Activated naive CD8-positive, alpha-beta T cell treated with anti-CD3 and anti-CD28 coated beads, Interleukin-2, amount 50 U/mL, for 16 hours (primary cell): ENCODE measurements at regions not wholly inside any gene's neighbourhood (a gene's known extent, or its start where the extent isn't known, plus 50 kb on each side); places are given as distances from the start of the nearest gene placed in this dataset.
"Not testable (repeated sequence)": the region's sequence is repeated elsewhere in the genome, so short reads cannot be mapped to it uniquely, and the experiment has no call there.

ENCODE experiments used
- DNase-seq: peaks from one replicate; pipeline ENCODE4 v3.0.0-alpha.2; 2020; ENCODE audit warnings: low read depth, low spot score

DNA sequence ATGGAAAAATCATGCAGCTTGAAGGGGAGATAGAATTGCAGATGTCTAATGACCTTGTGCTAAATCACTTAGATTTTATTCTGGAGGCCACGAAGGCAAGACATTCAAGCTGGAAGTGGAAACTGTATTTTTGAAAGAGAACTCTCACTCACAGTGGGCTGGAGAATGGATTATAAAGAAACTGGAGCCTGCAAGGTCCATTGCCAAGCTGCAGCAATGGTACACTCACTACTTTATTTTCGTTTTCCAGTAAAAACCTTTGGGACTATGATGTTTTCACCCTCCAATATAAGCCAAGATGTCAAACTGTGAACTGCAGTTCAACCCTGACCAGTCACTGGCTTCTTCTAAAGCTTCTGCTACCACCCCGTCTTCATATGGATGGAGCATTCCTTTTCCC is 62.0 kb downstream of the SKIDA1 start:
- no peak for DNase-seq

DNA sequence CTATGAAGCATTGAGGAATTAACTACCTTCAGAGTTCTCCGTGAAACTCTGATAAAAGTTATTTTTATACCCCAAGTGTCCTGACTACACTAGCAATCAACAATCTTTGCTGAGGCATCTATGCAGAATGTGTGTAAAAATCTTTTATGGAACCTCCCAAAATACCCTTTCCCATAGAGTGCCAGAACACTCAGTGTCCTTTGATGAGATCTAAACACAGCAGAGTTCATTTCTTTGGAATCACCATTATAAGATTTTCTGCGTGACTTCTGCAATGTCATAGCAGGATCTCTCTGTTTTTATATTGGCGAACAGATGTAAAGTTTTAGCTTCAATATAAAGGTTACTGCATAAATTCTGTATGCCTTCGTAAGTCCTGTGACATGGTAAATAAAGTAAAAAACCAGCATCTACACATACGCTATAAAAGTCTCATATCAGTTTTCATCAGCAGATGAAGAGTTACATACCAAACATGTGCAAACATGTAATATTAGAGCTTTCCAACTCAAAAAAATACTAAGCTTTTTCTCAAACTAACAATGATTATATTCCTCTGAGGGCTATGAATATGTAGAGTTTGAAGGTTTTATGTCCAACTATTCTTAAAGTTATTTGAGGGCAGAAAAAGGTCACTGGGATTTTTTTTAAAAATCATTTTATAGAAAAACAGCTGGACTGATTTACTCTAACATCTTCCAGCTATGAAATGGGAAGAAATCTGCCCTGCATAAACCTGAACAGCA is 67.2 kb downstream of the SKIDA1 start:
- DNase-seq: no peak

DNA sequence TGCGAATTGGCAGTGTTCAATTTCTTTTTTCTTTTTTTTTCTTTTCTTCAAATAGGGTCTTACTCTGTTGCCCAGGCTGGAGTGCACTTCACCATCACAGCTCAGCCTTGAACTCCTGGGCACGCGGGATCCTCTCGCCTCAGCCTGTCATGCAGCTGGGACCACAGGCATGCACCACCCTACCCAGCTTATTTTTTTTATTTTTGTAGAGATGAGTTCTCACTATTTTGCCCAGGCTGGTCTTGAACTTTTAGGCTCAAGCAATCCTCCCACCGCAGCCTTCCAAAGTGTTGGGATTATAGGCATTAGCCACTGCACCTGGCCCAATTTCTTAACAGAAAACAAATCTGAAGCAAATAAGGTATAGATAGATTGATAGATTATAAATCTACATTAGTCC is 69.3 kb downstream of the SKIDA1 start:
- DNase-seq: no peak

DNA sequence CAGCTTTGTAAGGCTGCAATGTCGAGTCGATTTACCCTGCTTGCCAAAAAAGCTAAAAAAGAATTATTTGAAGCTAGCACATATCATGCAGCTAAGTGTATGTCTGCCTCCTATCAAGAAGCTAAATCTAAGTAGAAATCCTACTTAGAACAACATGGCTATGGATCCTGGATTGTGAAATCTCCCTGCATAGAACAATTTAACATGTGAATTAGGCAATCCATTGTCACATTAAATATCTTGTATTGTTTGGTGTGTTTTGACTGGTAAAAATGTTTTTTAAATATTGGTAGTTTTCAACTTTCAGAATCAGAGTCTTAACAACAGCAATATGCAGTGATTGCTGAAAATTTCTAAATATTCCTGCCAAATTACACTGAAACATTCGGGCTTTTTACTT is 73.3 kb downstream of the SKIDA1 start:
- no peak for DNase-seq

DNA sequence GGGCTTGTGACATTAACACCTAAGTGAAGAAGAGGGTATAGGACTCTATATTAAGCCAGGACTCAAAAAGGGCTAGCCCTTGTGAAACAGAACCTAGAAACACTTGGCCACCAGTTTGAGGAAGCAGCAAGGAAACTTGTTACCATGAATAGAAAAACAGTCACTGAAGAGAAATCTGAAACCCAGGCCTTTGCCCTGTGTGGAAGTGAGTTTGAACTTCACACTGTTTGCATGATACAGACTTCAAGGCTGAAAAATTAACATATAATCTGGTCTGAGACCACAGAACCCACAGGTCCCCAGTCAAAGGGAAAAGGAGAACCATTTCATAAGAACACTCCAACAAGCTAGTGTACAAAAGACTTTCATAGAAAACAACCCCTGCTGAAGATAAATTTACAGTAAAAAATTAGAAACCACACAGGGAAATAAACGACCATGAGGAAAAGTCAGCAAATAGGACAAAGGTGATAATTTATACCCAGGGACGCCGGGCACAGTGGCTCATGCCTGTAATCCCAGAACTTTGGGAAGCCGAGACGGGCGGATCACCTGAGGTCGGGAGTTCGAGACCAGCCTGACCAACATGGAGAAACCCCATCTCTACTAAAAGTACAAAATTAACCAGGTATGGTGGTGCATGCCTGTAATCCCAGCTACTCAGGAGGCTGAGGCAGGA is 76.1 kb downstream of the SKIDA1 start:
- DNase-seq: no peak

DNA sequence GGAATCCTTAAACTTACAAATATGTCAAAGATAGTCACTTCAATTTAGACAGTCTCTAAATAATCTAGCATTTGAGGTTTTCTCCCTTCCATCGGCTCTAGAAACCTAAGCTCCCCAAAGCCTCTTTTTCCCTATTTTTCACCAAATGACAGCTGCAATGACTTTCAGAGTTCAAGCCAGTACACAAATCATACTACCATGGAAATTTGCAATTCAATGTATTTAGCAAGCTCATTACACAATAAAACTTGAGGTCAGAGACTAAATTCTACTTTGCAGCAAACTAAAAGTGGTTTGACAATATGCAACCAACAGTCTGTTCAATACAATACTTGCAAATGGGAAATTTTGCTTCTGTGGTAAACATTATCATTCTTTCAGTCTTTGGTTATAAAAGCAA is 80.3 kb downstream of the SKIDA1 start:
- no peak for DNase-seq

DNA sequence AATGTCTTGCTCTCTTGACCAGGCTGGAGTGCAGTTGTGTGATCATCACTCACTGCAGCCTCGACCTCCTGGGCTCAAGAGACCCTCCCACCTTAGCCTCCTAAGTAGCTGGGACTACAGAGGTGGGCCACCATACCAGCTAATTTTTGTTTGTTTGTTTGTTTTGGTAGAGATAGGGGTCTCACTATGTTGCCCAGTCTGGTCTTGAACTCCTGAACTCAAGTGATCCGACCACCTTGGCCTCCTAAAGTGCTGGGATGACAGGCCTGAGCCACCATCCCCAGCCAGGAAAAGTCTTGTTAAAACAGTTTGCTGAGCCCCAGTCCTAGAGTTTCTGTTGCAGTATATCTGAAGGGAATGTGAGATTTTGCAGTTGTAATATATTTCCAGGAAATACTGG is 83.9 kb downstream of the SKIDA1 start:
- DNase-seq: no peak

DNA sequence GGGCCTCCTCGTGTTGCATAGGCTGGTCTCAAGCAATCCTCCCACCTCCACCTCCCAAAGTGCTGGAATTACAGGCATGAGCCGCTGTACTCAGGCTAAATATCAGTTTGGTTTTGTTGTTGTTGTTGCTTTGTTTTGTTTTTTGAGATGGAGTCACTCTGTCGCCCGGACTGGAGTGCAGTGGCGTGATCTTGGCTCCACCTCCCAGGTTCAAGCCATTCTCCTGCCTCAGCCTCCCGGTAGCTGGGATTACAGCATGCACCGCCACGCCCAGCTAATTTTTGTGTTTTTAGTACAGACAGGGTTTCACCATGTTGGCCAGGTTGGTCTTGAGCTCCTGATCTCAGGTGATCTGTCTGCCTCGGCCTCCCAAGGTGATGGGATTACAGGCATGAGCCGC is 86.6 kb downstream of the SKIDA1 start:
- DNase-seq: not testable (repeated sequence)

DNA sequence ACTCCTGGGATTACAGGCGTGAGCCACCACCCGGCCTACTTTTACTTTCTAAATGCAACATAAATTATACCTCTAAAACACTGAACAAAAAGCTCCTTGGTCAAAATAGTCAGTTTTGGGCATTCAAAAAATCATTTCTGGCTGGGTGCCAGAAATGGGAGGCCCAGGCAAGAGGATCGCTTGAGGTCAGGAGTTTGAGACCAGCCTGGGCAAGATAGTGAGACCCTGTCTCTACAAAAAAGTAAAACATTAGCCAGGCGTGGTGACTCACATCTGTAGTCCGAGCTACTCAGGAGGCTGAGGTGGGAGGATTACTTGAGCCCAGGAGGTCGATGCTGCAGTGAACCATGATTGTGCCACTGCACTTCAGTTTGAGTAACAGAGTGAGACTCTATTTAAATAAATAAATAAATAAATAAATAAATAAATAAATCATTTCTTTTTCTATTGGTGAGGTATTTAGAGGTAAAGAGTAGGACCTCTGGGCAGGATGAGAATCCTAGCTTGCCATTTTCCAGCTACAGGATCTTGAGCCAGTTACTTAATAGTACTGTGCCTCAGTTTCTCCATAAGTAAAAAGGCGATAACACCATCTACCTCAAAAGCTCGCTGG is 87.6 kb downstream of the SKIDA1 start:
- no peak for DNase-seq

DNA sequence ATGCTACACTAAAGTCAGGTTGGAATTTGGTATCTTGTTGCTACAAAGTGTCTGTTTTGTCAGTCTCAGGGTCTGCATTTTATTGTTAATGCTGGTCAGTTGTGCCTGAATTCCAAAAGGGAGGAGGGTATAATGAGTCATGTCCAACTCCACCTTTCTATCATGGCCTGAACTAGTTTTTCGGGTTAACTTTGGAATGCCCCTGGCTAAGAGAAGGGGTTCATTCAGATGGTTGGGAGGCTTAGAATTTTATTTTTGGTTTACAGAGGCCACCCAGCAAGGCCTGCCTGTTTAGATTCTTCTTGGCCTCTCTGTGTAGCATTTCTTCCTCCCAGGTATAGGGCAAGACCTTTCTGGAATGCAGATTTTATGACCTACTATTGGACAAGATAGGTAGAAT is 93.2 kb downstream of the SKIDA1 start:
- DNase-seq: no peak

DNA sequence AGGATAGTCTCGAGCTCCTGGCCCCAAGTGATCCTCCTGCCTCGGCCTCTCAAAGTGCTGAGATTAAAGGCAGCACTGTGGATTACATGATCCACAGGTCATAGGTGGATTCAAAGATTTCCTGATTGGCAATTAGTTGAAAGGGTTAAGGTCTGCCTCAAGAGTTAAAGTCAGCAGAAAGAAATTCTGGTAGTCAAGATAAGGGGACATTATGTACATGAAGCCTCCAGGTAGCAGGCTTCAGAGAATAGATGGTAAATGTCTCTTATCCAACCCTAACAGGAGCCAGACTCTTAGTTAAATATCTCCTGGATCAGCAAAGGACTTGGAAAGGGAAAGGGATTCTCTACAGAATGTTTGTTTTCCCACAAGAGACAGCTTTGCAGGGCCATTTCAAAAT is 93.7 kb downstream of the SKIDA1 start:
- no peak for DNase-seq

DNA sequence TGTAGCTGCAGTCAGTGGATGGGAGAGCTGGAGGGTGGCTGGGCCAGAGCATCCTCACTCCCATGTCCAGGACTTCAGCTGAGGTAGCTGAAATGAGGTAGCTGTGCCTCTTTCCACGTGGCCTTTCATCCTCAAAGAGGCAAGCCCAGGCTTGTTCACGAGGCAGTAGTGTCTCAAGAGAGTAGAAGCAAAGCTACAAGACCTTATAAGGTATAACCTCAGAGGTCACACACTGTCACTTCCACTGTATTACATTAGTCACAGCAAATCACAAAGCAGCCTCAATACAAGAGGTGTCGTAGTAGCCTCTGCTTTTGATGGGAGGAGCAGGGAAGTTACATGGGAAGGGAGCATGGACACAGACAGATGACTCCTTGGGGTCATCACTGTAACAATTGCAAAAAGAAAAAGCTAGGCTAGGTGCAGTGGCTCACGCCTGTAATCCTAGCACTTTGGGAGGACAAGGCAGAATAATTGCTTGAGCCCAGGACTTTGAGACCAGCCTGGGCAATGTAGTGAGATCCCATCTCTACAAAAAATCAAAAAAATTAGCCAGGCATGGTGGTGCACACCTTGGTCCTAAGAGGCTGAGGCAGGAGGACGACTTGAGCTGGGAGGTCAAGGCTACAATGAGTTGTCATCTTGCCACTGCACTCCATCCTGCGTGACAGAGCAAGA is 97.5 kb downstream of the SKIDA1 start:
- DNase-seq: no peak

DNA sequence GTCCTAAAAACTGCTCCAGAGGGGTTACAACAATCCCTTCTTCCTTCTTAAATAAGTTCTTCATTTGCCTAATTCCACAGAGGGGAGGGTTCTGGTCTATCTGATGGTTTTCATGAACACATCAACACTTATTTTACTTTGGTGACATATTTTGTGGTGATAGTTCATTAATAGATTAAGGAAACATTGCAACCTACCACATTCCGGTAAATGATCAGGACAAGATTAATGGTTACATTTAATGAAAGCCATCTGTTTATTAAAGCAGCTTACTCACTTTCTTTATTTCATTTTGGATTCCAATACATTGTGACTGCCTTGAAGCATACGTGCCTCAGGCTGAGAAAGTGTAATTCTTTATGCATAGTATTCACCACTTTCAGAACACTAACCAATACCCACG is 101.0 kb downstream of the SKIDA1 start:
- no peak for DNase-seq

DNA sequence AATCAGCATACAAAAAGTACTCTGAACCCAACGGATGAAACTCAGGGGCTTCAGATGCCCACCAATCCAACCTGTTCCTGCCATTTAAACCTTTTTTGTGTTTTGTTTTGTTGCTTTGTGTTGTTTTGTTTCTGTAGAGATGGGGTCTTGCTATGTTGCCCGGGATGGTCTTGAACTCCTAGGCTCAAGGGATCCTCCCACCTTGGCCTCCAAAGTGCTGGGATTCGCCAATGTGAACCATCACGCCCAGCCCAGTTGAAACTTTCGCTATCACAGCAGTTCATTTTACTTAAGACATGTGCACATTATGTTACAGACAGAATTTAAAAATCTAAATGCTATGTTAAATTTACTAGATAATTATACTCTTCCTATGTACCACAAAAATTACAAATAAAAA is 101.6 kb downstream of the SKIDA1 start:
- no peak for DNase-seq

DNA sequence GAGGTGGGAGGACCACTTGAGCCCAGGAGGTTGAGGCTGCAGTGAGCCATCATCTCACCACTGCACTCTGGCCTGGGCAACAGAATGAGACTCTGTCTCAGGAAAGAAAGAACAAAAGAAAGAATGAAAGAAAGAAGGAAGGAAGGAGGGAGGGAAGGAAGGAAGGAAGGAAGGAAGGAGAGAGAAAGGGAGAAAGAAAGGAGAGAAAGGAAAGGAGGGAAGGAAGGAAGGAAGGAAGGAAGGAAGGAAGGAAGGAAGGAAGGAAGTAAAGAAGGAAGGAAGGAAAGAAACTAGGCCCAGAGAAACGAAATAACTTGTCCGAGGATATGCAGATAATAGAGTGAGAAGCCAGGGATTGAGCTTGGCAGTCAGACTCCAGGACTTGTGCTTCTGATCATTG is 102.1 kb downstream of the SKIDA1 start:
- no peak for DNase-seq

DNA sequence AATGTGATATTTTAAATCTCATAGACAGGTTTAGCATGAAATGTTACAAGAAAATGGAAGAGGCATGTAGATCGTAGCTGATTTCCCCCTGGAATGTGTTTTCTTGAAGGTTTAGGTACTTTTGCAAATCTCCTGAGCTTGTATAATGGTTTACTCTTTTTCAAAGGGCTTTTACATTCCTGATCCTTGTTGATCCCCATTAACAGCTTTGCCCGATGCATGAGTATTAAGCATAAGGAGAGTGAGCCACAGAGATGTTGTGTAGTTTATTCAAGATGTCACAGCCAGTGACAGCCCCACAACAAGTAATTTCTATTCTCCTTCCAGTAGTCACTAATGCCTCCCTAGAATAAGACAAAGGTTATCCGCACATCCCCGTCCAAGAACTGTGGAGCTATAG is 103.7 kb downstream of the SKIDA1 start:
- DNase-seq: no peak

DNA sequence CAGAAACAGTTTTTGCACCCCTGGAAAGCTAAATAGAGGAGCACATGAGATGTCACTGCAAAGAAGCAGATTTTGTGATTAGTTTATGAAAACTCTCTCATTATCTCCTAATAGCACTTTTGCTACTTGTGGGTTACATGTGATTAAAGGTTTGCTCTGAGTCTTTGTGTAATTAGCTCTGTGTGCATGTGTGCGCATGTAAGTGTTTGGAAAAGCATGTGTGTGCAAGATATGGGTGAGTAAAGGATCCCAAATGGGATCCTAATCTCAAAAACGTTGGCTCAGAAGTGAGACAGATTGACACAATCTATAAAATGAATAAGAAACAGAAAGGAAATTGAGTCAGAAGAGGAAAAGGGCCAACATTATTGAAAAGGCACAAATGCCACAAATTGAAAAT is 104.5 kb downstream of the SKIDA1 start:
- DNase-seq: no peak

DNA sequence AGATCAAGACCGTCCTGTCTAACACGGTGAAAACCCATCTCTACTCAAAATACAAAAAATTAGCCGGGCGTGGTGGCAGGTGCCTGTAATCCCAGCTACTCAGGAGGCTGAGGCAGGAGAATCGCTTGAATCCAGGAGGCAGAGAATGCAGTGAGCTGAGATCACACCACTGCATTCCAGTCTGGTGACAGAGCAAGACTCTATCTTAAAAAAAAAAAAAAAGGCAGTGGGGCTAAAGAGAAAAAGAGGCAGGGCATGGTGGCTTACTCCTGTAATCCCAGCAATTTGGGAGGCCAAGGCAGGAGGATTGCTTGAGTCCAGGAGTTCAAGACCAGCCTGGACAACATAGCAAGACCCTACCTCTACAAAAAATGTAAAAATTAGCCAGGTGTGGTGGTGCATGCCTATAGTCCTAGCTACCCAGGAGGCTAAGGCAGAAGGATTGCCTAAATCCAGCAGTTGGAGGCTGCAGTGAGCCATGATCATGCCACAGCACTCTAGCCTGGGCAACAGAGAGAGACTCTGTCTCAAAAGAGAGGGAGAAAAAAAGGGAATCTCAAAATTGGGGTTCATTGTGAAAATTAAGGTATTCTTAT is 106.4 kb downstream of the SKIDA1 start:
- DNase-seq: not testable (repeated sequence)

DNA sequence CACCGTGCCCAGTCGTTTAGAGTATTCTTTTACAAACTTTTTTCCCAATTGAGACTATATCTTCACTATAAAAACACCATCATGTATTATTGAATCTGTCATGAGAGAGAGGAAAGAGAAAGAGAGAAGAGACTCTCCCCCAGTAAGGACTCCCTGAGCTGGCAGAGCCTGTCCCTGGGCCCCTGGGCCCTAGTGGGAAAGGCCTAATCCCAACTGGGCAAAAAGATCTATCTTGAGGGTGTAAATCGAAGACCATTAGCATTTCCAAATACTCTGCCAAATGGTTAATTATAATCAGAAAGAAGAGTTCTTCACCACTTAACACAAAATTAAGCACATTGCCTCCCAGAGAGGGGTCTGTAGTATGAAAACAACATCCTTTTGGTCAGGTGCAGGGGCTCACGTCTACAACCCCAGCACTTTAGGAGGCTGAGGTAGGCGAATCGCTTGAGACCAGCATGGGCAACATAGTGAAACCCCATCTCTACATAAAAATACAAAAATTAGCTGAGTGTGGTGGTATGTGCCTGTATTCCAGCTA is 108.2 kb downstream of the SKIDA1 start:
- no peak for DNase-seq

DNA sequence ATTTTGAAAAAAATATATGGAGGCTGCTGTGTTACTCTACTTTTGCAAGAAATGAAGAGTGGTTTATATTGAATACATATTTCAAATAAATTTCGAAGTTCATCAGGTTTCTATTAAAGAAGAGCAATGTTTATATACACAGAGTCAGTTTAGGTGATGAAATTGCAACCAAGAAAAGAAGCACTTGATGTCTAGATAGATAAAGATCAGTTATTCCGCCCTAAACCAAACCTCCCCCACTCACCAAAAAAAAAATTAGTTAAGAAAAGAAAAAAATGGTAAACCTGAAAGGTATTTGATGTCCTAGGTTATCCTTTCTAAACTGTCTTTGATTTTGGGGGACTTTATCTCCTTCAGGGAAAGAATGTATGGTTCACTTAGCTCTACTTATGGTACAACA is 111.8 kb downstream of the SKIDA1 start:
- no peak for DNase-seq

DNA sequence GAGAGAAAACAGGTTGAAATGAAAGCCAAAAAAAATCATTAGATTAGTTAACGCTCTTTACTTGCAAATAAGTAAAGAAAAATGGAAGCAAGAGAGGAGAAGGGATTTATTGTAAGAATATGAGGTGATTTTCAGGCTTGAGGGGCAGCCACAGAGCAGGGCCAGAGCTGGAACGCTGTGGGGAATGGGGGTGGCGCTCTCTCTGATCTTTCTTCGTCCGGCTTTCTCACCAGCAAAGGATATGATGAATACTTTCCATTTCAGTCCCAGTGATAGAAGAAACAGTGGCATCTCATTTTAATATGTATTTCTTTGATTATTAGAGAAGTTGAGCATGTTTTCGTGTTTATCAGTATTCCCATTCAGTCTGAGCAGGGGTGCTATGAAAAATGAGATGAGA is 112.2 kb downstream of the SKIDA1 start:
- no peak for DNase-seq
